T-helper 2 cell treated with Interferon-gamma antibody and Interleukin-4, amounts not matched to agents 5 μg/mL and 100 μg/mL, for 36 hours (primary cell): ENCODE measurements at regions not wholly inside any gene's neighbourhood (a gene's known extent, or its start where the extent isn't known, plus 50 kb on each side); places are given as distances from the start of the nearest gene placed in this dataset.
A peak's percentile ranks its signal among the peaks of the same experiment; 100 is the strongest.

Experiments
- DNase-seq: peaks from one replicate; pipeline ENCODE4 v3.0.0; 2021; ENCODE audit warnings: low spot score
- H3K27ac Mint-ChIP-seq: one replicate; pipeline ENCODE4 v1.8.0; 2021; ENCODE audit warnings: mild to moderate bottlenecking, mixed read lengths
- H3K27me3 Mint-ChIP-seq: one replicate; pipeline ENCODE4 v1.8.0; 2021; ENCODE audit warnings: low read depth, mixed read lengths
- H3K36me3 Mint-ChIP-seq: one replicate; pipeline ENCODE4 v1.8.0; 2021; ENCODE audit warnings: low read depth, mixed read lengths
- H3K4me1 Mint-ChIP-seq: one replicate; pipeline ENCODE4 v1.8.0; 2021; ENCODE audit warnings: low read depth, mixed read lengths
- H3K4me3 Mint-ChIP-seq: one replicate; pipeline ENCODE4 v1.8.0; 2022; ENCODE audit warnings: mild to moderate bottlenecking, moderate library complexity, mixed read lengths
- H3K9me3 Mint-ChIP-seq: one replicate; pipeline ENCODE4 v1.8.0; 2021; ENCODE audit warnings: mixed read lengths

DNA sequence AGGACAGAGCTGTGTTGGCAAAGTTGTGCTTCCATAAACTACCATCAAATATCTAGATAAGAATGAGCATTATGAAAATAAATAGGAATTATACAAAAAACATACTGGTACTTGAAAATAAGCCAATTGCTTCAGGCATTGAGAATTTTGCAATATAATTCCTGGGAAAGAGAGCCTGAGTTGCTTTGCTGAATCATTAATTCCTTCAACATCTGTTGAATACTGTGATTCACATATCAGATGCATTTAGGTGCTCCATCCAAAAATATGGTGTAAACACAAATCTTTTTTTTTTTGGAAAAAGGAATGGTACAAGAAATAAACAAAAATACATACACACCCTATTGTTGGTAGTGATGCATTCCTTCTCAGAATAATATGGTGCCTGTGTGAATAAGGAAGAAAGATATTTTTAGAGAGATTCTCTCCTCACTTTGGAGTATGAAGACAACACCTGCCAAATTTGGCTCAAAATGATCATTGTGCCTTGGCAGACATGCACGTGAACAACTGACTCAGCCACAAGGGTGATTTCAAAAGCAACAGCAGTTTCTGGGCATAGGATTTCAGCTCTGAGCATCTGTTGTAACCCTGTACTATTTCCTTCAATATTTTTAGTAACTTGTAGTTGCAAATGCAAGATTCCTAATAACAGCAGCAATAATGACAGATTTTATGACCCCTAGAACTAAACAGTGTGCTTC is 96.7 kb downstream of the CAVIN4 start:
- Mint-ChIP-seq H3K9me3 (no peaks in the 10 kb centered on the region), H3K27ac (no peak overlapping the region), H3K36me3 (no peaks in the 10 kb centered on the region), H3K27me3 (no peaks in the 10 kb centered on the region), H3K4me1 (no peaks in the 10 kb centered on the region), H3K4me3 (no peak overlapping the region)
- DNase-seq, result no peak

DNA sequence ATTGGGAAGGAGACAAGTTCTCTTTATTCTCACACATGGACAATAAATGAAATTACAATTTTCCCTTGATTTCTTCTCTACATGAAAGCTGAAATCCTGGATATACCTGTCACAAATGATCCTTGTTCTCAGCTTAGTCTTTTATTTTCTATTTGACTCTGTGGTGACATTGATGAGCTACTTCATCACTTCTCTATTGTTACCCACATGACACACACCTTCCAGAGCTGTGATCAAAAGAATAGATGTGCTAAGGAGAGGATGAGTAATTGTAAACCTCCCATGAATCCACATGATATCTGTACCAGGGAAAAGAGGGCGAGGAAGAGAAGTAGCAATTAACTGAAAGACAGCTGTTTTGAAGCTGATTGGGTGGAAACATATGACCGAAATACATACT is 102.0 kb downstream of the CAVIN4 start:
- H3K27me3 Mint-ChIP-seq, result peaks cover 2% of the 10 kb centered on the region
- no peak overlapping the region for H3K27ac Mint-ChIP-seq
- H3K9me3 Mint-ChIP-seq, result no peaks in the 10 kb centered on the region
- no peak for DNase-seq
- no peaks in the 10 kb centered on the region for H3K36me3 Mint-ChIP-seq
- no peak overlapping the region for H3K4me3 Mint-ChIP-seq
- H3K4me1 Mint-ChIP-seq, result no peaks in the 10 kb centered on the region

- Mint-ChIP-seq H3K36me3 (no peaks in the 10 kb centered on the region), H3K27ac (no peak overlapping the region), H3K9me3 (no peaks in the 10 kb centered on the region), H3K27me3 (no peaks in the 10 kb centered on the region), H3K4me3 (no peak overlapping the region), H3K4me1 (no peaks in the 10 kb centered on the region)
- DNase-seq, result no peak
Observed at GRCh38 chr9:100686420-100686819, 108.5 kb downstream of the CAVIN4 start.

GRCh38 chr9:100689635-100690034 is 111.8 kb downstream of the CAVIN4 start:
- H3K27me3 Mint-ChIP-seq, result no peaks in the 10 kb centered on the region
- no peak overlapping the region for H3K4me3 Mint-ChIP-seq
- H3K36me3 Mint-ChIP-seq, result no peaks in the 10 kb centered on the region
- DNase-seq, result no peak
- H3K4me1 Mint-ChIP-seq, result no peaks in the 10 kb centered on the region
- H3K27ac Mint-ChIP-seq, result no peak overlapping the region
- no peaks in the 10 kb centered on the region for H3K9me3 Mint-ChIP-seq

DNA sequence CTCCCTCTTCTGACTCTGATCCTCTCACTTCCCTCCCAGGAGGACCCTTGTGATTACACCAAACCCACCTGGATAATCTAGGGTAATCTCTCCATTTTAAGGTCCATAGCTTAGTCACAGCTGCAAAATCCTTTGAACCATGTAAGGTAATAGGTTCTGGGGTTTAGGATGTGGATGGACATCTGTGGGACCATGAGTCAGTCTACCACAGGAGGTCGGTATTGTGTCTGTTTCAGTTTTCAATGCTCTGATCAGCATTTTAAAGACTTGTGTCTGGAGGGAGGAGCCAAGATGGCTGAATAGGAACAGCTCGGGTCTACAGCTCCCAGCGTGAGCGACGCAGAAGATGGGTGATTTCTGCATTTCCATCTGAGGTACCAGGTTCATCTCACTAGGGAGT is 112.6 kb downstream of the CAVIN4 start:
- Mint-ChIP-seq H3K4me3 (no peak overlapping the region), H3K9me3 (no peaks in the 10 kb centered on the region), H3K27ac (no peak overlapping the region), H3K4me1 (no peaks in the 10 kb centered on the region), H3K27me3 (no peaks in the 10 kb centered on the region), H3K36me3 (no peaks in the 10 kb centered on the region)
- no peak for DNase-seq

- Mint-ChIP-seq H3K4me1 (no peaks in the 10 kb centered on the region), H3K9me3 (no peaks in the 10 kb centered on the region), H3K4me3 (no peak overlapping the region), H3K27me3 (no peaks in the 10 kb centered on the region), H3K36me3 (no peaks in the 10 kb centered on the region), H3K27ac (no peak overlapping the region)
- no peak for DNase-seq
Observed at GRCh38 chr9:100697339-100697738, 119.5 kb downstream of the CAVIN4 start.

GRCh38 chr9:100698945-100699344 is 121.1 kb downstream of the CAVIN4 start:
- DNase-seq, result no peak
- Mint-ChIP-seq H3K36me3 (no peaks in the 10 kb centered on the region), H3K4me1 (no peaks in the 10 kb centered on the region), H3K4me3 (no peak overlapping the region), H3K27me3 (no peaks in the 10 kb centered on the region), H3K9me3 (no peaks in the 10 kb centered on the region), H3K27ac (no peak overlapping the region)

DNA sequence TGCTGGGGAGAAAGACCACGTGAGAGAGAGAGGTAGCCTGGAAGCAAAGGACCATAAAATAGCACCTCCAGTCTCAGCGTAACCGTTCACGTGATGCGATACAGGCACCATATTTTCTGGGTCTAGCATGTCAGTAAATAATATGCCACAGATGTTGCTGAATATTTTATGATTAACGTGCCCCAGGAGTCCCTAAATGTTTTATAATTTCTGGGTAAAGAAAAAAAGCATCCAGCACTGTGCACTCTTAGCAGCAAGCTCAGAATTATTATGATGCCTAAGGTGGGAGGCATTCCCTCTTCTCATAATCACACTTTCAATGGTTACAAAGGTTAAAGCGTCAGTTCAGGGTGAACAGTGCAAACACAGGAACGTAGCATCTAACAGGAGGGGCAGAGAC is 121.8 kb downstream of the CAVIN4 start:
- Mint-ChIP-seq H3K36me3 (no peaks in the 10 kb centered on the region), H3K4me3 (no peak overlapping the region), H3K27ac (no peak overlapping the region), H3K9me3 (no peaks in the 10 kb centered on the region), H3K4me1 (no peaks in the 10 kb centered on the region), H3K27me3 (no peaks in the 10 kb centered on the region)
- DNase-seq, result no peak

DNA sequence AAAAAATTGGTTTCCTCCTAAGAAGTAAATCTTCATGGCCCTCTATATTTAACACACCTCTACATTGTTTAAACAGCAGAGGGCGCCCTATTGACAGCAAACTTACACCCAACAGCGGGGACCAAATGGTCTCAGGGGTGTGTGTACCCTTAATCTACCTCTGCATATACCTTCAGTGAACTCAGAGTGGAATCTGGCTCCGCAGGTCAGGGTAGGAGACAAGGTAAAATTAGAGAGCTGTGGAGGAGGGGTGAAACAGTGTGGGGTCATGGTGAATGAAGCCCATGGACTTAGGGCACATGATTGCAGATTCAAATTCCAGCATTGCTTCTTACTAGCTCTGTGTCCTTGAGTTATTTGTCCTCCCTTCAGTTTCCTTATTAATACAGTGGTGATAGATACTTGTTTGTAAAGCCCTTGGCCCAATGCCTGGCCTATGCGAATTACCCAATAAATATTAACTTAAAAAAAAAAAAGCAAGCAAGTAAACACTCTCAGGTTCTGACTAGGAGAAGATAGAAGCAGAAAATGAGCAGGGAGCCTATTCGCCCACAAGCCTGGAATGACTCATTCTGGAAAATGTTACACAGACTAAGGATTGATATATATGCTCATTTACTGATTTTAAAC is 122.9 kb downstream of the CAVIN4 start:
- no peak for DNase-seq
- Mint-ChIP-seq H3K36me3 (no peaks in the 10 kb centered on the region), H3K4me1 (no peaks in the 10 kb centered on the region), H3K27me3 (no peaks in the 10 kb centered on the region), H3K9me3 (no peaks in the 10 kb centered on the region), H3K27ac (no peak overlapping the region), H3K4me3 (no peak overlapping the region)

DNA sequence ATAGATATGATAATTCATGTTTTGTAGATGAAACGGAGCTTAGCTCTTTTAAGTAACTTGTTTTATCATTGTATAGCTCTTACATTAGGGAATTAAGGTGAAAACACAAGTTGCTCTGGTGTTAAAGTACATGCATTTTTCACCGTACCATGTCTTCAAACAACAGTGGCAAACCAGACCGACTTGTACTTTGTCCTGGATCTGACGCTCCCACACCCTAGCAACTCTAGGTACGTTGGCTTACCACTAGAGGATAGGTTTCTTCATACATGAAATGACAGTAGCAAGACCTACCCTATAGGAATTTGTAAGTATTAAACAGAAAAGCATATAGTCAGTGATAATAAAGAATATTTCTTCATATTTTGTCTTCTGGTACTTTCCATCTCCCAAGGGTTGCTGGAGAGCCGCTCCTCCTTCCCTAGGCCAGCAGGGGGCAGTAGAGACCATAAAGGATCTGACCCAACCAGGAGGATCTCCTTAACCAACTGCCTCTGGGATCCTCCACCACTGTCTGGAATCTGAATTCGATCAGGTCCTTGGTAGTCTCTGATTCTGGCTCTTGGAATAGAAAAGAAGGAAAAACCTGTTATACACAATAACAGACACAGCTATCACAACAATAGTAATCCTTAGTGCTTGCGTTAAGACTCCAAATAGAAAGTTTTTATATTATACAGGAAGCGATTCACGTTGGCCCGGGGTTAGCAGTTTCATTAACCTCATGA is 136.7 kb downstream of the CAVIN4 start:
- no peaks in the 10 kb centered on the region for H3K9me3 Mint-ChIP-seq
- H3K4me3 Mint-ChIP-seq, result no peak overlapping the region
- no peaks in the 10 kb centered on the region for H3K27me3 Mint-ChIP-seq
- DNase-seq, result peak; percentile 8
- H3K36me3 Mint-ChIP-seq, result no peaks in the 10 kb centered on the region
- no peaks in the 10 kb centered on the region for H3K4me1 Mint-ChIP-seq
- H3K27ac Mint-ChIP-seq, result no peak overlapping the region

DNA sequence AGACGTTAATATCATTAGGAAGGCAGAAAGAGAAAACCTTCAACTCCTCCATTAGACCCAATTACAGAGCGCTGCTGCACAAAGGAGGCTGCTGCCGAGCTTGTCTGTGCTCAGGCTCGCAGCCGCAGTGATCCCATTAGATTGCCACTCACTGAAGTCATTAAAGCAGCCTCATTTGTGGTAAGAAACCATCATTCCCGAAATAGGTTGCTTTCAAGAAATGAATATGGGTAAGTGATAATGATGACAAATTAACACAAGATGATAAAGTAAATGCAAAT is 137.2 kb downstream of the CAVIN4 start:
- no peaks in the 10 kb centered on the region for H3K27me3 Mint-ChIP-seq
- H3K36me3 Mint-ChIP-seq, result no peaks in the 10 kb centered on the region
- H3K4me1 Mint-ChIP-seq, result no peaks in the 10 kb centered on the region
- H3K27ac Mint-ChIP-seq, result no peak overlapping the region
- no peak overlapping the region for H3K4me3 Mint-ChIP-seq
- no peak for DNase-seq
- no peaks in the 10 kb centered on the region for H3K9me3 Mint-ChIP-seq

GRCh38 chr9:100718717-100719116 is 140.8 kb downstream of the CAVIN4 start:
- Mint-ChIP-seq H3K4me1 (no peaks in the 10 kb centered on the region), H3K9me3 (no peaks in the 10 kb centered on the region), H3K27me3 (no peaks in the 10 kb centered on the region), H3K27ac (no peak overlapping the region), H3K36me3 (no peaks in the 10 kb centered on the region), H3K4me3 (no peak overlapping the region)
- DNase-seq, result no peak

DNA sequence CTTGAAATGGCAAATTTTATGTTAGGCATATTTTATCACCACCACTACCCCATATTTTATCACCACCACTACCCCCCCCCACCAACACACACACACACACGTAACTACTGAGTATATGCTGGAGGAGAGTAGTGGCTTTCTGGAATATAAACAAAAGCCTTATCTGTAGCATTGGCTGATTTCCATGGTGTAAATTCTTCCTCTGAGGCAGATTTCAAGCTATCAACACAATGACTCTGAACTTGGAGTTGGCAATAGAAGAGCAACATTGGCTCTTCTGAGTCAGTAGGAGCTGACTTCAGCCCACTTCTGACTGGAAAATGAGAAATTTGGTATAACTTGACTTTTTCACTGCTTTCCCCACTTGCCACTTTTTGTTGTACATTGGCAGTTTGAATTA is 143.0 kb downstream of the CAVIN4 start:
- Mint-ChIP-seq H3K9me3 (no peaks in the 10 kb centered on the region), H3K4me3 (no peak overlapping the region), H3K36me3 (no peaks in the 10 kb centered on the region), H3K27ac (no peak overlapping the region), H3K4me1 (no peaks in the 10 kb centered on the region), H3K27me3 (no peaks in the 10 kb centered on the region)
- no peak for DNase-seq

GRCh38 chr9:100724886-100725285 is 147.0 kb downstream of the CAVIN4 start:
- H3K36me3 Mint-ChIP-seq, result no peaks in the 10 kb centered on the region
- no peak for DNase-seq
- no peaks in the 10 kb centered on the region for H3K9me3 Mint-ChIP-seq
- H3K4me3 Mint-ChIP-seq, result no peak overlapping the region
- H3K4me1 Mint-ChIP-seq, result no peaks in the 10 kb centered on the region
- H3K27ac Mint-ChIP-seq, result no peak overlapping the region
- H3K27me3 Mint-ChIP-seq, result no peaks in the 10 kb centered on the region
